Small intestine (tissue), 7 donors: ENCODE measurements at regions not wholly inside any gene's neighbourhood (a gene's known extent, or its start where the extent isn't known, plus 50 kb on each side); places are given as distances from the start of the nearest gene placed in this dataset.

Experiments
- DNase-seq, 2 donors: peaks; one replicate each; pipeline versions ENCODE4 v3.0.0 to v3.0.0-alpha.2; 2013
- FAIRE-seq: peaks from 2 replicates; lab custom pipeline; 2012; peaks lifted over from hg19 to GRCh38; lab: Jason Lieb, UNC
- H3K27ac ChIP-seq, 3 donors: one replicate each; pipeline ENCODE4 v1.5.1; 2013; ENCODE audit warnings: low read length in 2 of 3, mild to moderate bottlenecking in 2 of 3, control low read depth in 1 of 3, inconsistent platforms in 1 of 3, low read depth in 1 of 3, moderate library complexity in 1 of 3
- H3K27me3 ChIP-seq, 3 donors: one replicate each; pipeline ENCODE4 v1.6.1; 2013; ENCODE audit warnings: low read length in 3 of 3, inconsistent platforms in 1 of 3; ENCODE audit not compliant: control insufficient read depth in 3 of 3, insufficient read depth in 3 of 3
- H3K36me3 ChIP-seq, 3 donors: one replicate each; pipeline ENCODE4 v1.6.1; 2013; ENCODE audit warnings: low read length in 3 of 3, inconsistent platforms in 1 of 3, low read depth in 1 of 3, mild to moderate bottlenecking in 1 of 3, moderate library complexity in 1 of 3; ENCODE audit not compliant: control insufficient read depth in 3 of 3, insufficient read depth in 2 of 3
- H3K4me1 ChIP-seq, 3 donors: one replicate each; pipeline ENCODE4 v1.6.1; 2013; ENCODE audit warnings: low read length in 2 of 3, inconsistent platforms in 1 of 3, low read depth in 1 of 3, mild to moderate bottlenecking in 1 of 3, moderate library complexity in 1 of 3; ENCODE audit not compliant: control insufficient read depth in 3 of 3, insufficient read depth in 2 of 3
- H3K4me3 ChIP-seq, 3 donors: one replicate each; pipeline ENCODE4 v1.5.1; 2013; ENCODE audit warnings: low read length in 3 of 3, control low read depth in 1 of 3, inconsistent platforms in 1 of 3, low read depth in 1 of 3, mild to moderate bottlenecking in 1 of 3, moderate library complexity in 1 of 3
- H3K9me3 ChIP-seq, 2 donors: one replicate each; pipeline ENCODE4 v1.6.1; 2013; ENCODE audit warnings: low read depth in 1 of 2, low read length in 1 of 2; ENCODE audit not compliant: control insufficient read depth in 2 of 2, insufficient read depth in 1 of 2
- WGBS, 3 donors: extraction: QIAGEN DNeasy Blood & Tissue Kit; methylation state at CpG; one replicate each; pipeline ENCODE4 v1.1.7; 2013; 5-methylcytosine and 5-hydroxymethylcytosine counted together
- donor health status: healthy with polysubstance abuse.
- donor health status: control.
- donor health status: control.
- donor health status: Bipolar disorder and iron deficiency.
- donor health status: healthy.

GRCh38 chr5:63127054-63127453 lies 548.4 kb downstream of the LRRC70 start:
- no peak for DNase-seq
- 86 to 88% (median 87%) methylated on average over 2 of the region's 2 CpGs for WGBS, 3 donors
- no peaks in the 10 kb centered on the region for H3K27me3 ChIP-seq
- H3K9me3 ChIP-seq, result no peaks in the 10 kb centered on the region
- no peaks in the 10 kb centered on the region for H3K36me3 ChIP-seq
- H3K4me1 ChIP-seq, result peaks cover 0 to 3% (median 0%) of the 10 kb centered on the region in 3 donors
- H3K4me3 ChIP-seq, result no peak overlapping the region
- no peak for FAIRE-seq
- no peak overlapping the region for H3K27ac ChIP-seq

DNA sequence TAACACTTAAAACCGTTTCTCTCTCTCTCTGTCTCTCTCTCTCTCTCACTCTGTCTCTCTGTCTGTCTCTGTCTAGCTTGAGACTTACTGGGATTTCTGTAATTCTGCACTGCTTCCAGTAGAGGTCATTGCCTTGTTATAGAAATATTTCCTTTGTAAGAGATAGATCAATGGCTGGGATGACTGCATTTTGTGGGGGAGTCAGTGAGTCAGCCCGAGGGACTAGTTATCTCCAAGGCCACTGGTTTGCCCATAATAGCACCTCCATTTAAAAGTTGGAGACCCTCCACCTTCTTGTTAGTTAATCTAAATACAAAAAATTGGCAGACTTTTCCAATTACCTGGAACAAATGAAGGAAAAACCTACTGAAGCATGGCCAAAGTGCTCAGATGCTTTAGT lies 547.2 kb downstream of the LRRC70 start:
- Histone ChIP-seq H3K27ac (no peak overlapping the region), H3K4me3 (no peak overlapping the region), H3K36me3 (no peaks in the 10 kb centered on the region), H3K9me3 (no peaks in the 10 kb centered on the region), H3K27me3 (no peaks in the 10 kb centered on the region), H3K4me1 (no peaks in the 10 kb centered on the region)
- FAIRE-seq (no peak), DNase-seq (peak in 1 of 2 donors; percentile 17)
- WGBS, 3 donors, result 3 to 24% (median 10%) methylated on average over 2 of the region's 2 CpGs

- Histone ChIP-seq H3K4me1 (no peaks in the 10 kb centered on the region), H3K27me3 (no peaks in the 10 kb centered on the region)
- no peak for FAIRE-seq
Measured at GRCh38 chr5:63125392-63125791, 546.8 kb downstream of the LRRC70 start.

GRCh38 chr5:63124266-63124665 lies 545.6 kb downstream of the LRRC70 start:
- no peak for FAIRE-seq
- Histone ChIP-seq H3K4me1 (no peaks in the 10 kb centered on the region), H3K4me3 (no peak overlapping the region), H3K36me3 (no peaks in the 10 kb centered on the region), H3K9me3 (no peaks in the 10 kb centered on the region), H3K27ac (no peak overlapping the region), H3K27me3 (no peaks in the 10 kb centered on the region)
- no peak for DNase-seq
- 61 to 81% (median 79%) methylated on average over 1 of the region's 1 CpG for WGBS, 3 donors

More at GRCh38 chr5:63125392-63125791, 546.8 kb downstream of the LRRC70 start:
- no peaks in the 10 kb centered on the region for H3K9me3 ChIP-seq
- H3K36me3 ChIP-seq, result no peaks in the 10 kb centered on the region
- DNase-seq, result no peak
- no peak overlapping the region for H3K27ac ChIP-seq
- no peak overlapping the region for H3K4me3 ChIP-seq

DNA sequence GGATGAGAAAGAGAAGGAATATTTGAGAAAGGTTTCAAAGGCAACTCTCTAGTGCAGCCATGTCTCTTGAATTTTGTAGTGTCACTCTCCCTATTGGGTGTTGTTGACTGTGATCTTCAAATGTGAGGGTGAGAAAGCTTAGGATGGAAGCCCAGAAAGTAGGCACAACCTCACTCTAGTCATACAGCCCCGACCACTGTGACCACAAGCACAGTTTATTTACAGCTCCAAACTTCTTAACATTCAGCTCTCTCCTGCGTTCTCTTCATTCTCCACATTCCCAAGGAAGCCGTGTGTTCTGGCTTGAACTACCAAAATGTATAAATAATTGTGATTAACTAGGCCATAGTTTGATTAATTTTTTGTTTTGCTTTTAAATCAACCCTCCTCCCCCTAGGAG lies 542.9 kb downstream of the LRRC70 start:
- 63 to 74% (median 66%) methylated on average over 3 of the region's 3 CpGs for WGBS, 3 donors

GRCh38 chr5:63118221-63118620 lies 539.6 kb downstream of the LRRC70 start:
- no peak for FAIRE-seq
- H3K36me3 ChIP-seq, result no peaks in the 10 kb centered on the region
- WGBS, 3 donors, result 76 to 87% (median 77%) methylated on average over 1 of the region's 1 CpG

More for the DNA sequence above, 542.9 kb downstream of the LRRC70 start:
- Histone ChIP-seq H3K27me3 (no peaks in the 10 kb centered on the region), H3K4me1 (no peaks in the 10 kb centered on the region), H3K27ac (no peak overlapping the region), H3K4me3 (no peak overlapping the region), H3K36me3 (no peaks in the 10 kb centered on the region), H3K9me3 (no peaks in the 10 kb centered on the region)
- DNase-seq (no peak), FAIRE-seq (no peak)

DNA sequence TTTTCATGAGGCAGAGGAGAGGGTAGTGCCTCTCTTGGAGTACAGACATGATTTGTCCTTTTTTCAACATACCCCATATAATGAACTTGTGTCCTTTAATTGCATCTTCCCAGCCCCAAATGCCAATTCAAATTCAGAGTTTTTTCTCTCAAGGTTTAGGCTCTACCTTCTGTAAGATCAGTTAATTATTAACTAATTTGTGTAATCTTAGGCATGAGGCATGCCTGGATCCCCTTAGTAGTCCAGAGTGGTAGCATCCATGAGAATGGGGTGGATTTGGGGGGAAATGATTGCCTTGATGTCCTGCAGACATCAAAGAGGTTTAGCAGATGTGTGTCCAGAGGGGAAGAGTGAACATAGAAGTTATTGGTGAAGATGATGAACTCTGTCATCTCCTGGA lies 533.3 kb downstream of the LRRC70 start:
- H3K36me3 ChIP-seq, result no peaks in the 10 kb centered on the region
- FAIRE-seq (no peak), DNase-seq (no peak)
- H3K4me1 ChIP-seq, result no peaks in the 10 kb centered on the region
- no peak overlapping the region for H3K4me3 ChIP-seq
- no peaks in the 10 kb centered on the region for H3K27me3 ChIP-seq
- no peak overlapping the region for H3K27ac ChIP-seq
- no peaks in the 10 kb centered on the region for H3K9me3 ChIP-seq

More at GRCh38 chr5:63118221-63118620, 539.6 kb downstream of the LRRC70 start:
- no peak for DNase-seq
- H3K27me3 ChIP-seq, result no peaks in the 10 kb centered on the region
- H3K9me3 ChIP-seq, result no peaks in the 10 kb centered on the region
- no peak overlapping the region for H3K4me3 ChIP-seq
- no peaks in the 10 kb centered on the region for H3K4me1 ChIP-seq
- H3K27ac ChIP-seq, result no peak overlapping the region

- 82 to 92% (median 90%) methylated on average over 1 of the region's 1 CpG for WGBS, 3 donors
- Histone ChIP-seq H3K4me1 (peaks cover 0 to 2% (median 0%) of the 10 kb centered on the region in 3 donors), H3K4me3 (no peak overlapping the region), H3K27ac (no peak overlapping the region), H3K9me3 (no peaks in the 10 kb centered on the region), H3K36me3 (no peaks in the 10 kb centered on the region), H3K27me3 (no peaks in the 10 kb centered on the region)
- DNase-seq (no peak), FAIRE-seq (no peak)
Measured at GRCh38 chr5:63101870-63102269, 523.3 kb downstream of the LRRC70 start.

DNA sequence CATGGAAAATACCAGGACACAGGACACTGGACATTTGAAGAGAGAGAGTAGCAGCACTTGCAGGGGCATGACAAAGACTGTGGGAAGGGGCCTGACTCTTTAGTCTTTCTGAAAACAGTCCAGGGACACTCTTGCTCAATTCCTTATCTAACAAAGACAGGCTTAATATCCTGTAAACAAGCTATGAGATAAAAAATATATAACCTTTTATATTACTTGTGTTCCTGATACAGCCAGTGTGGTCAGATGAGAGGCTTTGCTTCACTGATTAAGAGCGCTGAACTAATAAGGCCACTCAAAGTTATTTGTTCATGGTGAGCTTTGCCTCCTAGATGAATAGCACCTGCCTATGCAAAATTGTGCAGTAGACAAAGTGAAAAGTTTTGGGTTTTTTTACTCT lies 518.7 kb downstream of the LRRC70 start:
- no peaks in the 10 kb centered on the region for H3K4me1 ChIP-seq
- no peak for DNase-seq
- FAIRE-seq, result no peak
- H3K27me3 ChIP-seq, result no peaks in the 10 kb centered on the region
- WGBS, 3 donors, result 42 to 71% (median 46%) methylated on average over 1 of the region's 1 CpG
- H3K4me3 ChIP-seq, result no peak overlapping the region
- no peaks in the 10 kb centered on the region for H3K9me3 ChIP-seq
- H3K27ac ChIP-seq, result no peak overlapping the region
- no peaks in the 10 kb centered on the region for H3K36me3 ChIP-seq
